Activated CD4-positive, CD25-positive, alpha-beta regulatory T cell treated with anti-CD3 and anti-CD28 coated beads, Interleukin-2, amount 50 U/mL, for 72 hours (primary cell): ENCODE measurements at regions not wholly inside any gene's neighbourhood (a gene's known extent, or its start where the extent isn't known, plus 50 kb on each side); places are given as distances from the start of the nearest gene placed in this dataset.
A peak's percentile ranks its signal among the peaks of the same experiment; 100 is the strongest.
"Not testable (repeated sequence)": the region's sequence is repeated elsewhere in the genome, so short reads cannot be mapped to it uniquely, and the experiment has no call there.

ENCODE experiments used
- DNase-seq: peaks from one replicate; pipeline ENCODE4 v3.0.0; 2021

DNA sequence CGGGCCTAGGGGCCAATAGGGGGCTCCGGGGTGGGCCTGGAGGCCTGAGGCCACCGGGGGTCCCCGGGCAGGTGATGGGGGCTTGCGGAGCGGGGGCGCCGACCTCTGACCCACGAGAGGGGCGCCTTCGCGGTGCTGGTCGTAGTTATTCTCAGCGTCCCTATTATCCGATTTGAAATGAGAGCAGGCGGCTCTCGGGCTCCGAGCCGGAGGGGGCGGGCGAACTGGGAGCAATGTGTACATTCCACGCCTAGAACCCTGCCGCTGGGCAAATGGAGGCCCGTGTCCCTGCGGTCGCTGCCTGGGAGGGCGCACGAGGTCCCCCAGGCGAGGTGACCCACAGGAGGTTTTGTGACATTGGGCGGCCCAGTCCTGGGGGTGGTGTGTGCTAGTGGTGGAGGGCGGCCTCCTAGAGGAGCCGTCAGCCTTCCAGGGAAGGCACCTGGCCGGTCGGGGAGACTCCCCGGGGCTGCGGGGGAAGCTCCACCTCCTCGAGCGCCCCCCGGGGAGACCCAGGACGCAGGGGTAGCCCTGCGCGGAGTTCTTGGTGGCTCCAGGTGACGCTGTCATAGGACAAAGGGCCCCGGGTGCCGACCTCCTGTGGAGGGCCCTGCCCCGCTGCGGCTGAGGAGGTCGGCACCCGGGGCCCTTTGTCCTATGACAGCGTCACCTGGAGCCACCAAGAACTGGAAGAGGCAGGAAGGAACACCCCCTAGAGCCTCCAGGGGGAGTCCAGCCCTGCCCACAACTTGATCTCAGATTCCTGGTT lies 102.6 kb upstream of the PRKX start:
- DNase-seq, result peak; percentile 52

DNA sequence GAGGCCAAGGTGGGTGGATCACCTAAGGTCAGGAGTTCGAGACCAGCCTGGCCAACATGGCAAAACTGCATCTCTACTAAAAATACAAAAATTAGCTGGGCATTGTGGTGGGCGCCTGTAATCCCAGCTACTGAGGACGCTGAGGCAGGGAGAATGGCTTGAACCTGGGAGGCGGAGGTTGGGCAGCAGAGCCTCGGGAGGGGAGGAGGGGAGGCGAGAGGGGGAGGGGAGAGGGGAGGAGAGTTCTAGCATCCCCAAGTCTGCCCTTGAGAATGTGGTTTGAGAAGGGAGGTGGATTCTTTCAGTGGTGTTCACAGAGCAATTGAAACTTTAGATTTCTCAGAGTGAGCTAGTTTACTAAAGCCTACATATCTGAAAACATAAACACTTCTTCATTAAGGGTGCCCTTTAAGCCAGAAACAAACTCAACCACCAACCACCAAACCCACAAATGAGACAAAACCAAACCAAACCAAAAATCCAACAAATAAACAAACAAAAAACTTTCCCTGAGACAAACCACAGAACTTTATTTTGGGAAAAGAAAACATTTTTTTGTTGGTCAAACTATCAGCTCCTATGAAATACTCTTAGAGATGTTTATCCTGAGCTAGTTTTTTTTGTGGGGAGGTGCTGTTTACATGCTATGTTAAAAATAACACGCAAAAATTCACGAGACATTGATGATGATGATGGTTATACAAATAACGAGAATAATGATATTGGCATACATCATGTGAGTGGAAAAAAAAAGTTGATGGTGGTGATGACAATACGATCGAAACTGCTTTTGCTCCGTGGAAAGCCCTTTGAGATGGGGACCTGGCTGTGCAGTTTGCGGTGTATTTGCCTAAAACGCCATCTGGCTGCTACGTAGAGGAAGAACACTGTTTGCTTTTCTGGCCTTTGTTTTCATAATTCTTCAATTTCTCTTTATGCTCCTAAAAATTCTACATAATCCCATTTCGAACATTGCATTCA lies 98.2 kb upstream of the PRKX start:
- DNase-seq, result no peak

DNA sequence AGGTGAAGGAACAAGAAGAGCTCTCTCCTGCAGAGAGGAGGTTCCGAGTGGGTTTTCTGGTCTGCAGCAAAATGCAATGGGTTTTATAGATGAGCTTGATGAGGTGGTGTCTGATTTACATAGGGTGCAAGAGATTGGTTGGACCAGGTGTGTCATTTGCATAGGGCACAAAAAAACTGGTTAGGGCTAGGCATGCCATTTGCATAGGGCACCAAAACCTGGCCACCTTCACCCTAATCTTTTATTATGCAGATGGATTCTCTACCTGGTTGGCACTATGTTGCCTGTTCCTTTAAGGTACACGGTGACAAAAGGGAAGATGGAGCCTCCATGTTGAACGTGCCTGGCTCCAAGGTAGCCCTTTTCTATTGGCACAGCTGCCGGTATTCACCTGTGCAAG lies 94.5 kb upstream of the PRKX start:
- DNase-seq, result no peak

DNA sequence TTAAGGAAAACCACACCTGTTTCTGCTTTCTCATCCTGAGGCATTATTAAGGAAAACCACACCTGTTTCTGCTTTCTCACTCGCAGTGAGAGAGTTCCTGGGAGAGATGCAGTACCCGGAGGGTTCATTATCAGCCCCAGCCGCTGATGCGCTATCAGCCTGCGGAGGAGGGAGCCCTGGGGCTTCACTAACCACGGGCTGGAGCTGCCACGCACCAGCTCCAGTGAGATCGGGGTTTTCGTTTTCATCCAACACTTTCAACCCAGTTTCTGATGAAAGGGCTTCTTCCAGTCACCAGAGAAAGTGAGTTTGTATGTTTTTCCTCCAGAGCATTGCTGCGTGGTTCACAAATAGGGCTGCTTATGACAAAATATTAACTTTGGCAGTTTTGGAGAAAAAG lies 93.2 kb upstream of the PRKX start:
- no peak for DNase-seq

DNA sequence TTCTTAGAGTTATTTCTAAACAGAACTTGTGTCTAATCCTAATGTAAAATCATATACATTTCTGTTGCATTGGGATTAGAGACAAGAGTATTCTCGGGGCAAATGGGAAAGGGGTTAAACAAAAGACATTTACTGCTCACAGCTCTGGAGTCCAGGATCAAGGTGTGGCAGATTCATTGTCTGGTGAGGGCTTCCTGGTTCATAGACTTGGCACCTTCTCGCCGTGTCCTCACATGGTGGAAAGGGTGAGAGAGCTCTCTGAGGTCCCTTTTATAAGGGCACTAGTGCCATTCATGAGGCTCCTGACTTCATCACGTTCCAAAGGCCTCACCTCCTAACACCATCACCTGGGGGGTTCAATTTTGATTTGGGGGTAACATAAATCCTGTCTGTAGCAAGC lies 90.3 kb upstream of the PRKX start:
- no peak for DNase-seq

DNA sequence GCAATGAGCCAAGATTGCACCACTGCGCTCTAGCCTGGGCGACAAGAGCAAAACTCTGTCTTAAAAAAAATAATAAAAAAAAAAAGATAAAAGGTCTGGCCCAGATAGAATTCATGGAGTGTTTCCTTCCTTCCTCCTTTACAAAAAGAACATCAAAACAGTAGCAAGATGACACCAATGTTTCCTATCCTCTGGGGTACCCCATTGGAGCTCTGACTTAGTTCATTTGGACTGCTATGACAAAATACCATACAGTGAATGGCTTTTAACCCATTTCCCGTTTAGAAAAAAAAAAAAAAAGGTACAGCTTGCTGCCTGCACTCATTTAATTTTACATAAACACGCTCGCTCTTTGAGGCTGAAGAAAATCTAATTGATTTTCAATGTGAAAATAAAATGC lies 89.9 kb upstream of the PRKX start:
- DNase-seq, result no peak

DNA sequence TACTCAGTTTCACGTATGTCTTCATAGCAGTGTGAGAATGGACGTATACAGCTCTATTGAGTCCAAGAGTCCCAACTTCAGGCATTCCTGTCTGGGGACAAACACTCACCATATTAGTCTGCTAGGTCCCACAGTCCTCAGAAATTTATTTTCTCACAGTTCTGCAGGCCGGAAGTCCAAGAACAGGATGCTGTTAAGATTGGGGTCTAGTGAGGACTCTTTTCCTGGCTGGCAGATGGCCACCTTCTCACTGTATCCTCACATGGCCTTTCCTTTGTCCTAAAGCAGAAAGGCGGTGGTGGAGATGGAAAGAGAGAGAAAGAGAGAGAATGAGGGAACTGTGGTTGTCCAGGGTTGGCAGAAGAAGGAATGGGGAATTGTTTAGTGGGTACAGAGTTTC lies 82.0 kb upstream of the PRKX start:
- not testable (repeated sequence) for DNase-seq

DNA sequence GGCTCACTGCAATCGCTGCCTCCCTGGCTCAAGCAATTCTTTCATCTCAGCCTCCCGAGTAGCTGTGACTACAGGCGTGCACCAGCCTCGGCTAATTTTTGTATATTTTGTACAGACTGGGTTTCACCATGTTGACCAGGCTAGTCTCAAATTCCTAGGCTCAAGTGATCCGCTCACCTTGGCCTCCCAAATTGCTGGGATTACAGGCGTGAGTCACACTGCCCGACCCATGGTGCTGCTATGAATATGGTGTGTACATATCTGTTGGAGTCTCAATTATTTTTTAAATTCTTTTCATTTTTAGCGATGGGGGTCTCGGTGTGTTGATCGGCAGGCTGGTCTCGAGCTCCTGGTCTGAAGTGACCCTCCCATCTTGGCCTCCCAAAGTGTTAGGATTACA lies 78.0 kb upstream of the PRKX start:
- no peak for DNase-seq

DNA sequence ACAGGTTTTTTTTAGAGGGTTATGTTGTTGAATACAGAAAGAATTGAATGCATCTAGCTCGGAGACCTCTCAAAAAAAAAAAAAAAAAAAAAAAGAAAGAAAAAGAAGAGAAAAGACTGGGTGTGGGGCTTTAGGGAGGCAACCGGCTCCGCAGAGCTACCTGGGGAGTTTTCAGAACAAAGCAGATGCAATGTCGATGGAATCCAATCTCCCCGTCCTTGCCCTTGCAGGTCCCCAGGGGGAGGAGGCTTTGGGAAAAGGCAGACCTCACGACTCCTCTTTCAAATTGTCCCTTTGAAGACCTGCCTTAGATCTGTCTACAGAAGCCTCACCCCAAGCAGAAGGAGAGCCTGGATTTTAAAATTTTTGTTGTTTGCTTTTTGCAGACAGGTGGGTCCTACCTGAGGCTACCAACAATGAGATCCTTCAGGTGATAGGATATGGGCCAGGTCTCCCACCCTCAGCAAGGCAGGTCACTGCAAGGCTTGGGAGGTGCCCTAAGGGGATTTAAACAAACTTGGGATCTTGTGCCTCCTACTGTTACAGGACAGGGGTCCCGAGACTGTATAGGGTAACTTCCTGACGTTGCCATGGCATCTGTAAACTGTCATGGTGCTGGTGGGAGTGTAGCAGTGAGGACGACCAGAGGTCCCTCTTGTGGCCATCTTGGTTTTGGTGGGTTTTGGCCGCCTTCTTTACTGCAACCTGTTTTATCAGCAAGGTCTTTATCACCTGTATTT lies 75.2 kb upstream of the PRKX start:
- no peak for DNase-seq

DNA sequence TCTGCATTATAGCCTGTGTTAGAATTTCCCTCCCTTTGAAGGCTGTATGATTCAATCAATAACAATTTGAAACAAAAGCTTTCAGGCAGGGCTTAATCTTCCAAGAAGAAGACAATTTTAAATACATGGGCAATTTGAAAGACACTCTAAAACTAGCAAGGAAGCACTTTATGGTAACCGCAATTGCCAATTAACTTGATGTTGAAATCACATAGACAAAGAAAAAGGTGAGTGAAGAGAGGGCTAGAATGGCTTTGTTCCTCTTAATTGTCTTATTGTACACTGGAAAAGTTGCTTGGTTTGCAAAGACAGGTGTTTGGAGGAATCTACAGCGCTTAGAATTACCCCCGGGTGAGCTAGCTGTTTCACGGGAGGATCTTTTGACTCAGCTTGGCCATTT lies 74.4 kb upstream of the PRKX start:
- DNase-seq, result no peak

DNA sequence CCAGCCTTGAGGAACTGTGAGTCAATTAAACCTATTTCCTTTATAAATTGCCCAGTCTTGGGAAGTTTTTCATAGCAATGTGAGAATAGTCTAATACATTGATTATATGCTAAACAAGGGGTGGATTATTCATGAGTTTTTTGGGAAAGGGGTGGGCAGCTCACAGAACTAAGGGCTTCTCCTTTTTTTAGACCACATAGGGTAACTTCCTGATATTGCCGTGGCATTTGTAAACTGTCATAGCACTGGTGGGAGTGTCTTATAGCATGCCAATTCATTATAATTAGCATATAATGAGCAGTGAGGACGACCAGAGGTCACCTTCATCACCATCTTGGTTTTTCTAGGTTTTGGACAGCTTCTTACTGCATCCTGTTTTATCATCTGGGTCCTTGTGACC lies 72.4 kb upstream of the PRKX start:
- not testable (repeated sequence) for DNase-seq

DNA sequence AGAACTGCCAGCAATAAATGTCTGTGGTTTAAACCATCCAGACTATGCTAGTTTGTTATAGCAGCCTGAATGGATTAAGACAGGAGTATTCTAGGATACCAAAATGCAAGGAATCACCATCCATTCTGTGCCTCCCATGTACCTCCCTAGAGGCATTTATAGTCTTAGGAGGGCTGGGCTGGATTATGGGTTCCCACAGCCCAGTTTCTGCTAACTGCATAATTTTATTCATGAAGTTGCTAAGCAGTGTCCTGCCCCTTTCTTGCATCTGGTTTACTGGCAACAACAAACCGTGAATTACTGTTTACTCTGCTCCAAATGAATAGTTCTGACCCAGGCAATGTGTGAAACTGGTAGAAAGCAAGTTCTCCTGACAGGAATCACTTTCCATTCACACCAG lies 67.1 kb upstream of the PRKX start:
- DNase-seq, result no peak

DNA sequence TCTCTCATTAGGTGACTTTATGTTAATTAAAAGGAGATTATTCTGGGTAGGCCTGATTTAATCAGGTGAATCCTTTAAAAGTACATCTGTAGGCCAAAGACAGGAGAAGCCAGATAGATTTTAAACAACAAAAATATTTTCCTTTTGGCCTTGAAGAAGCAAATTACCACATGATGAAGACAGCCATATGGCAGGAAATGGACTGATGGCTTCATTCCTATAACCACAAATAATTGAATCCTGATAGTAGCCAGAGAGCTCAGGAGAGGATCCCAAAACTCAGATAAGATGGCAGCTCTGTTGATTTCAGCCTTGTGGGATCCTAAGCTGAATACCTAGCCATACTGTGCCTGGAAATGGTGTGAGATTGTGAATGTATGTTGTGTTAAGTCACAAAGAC lies 66.1 kb upstream of the PRKX start:
- DNase-seq, result no peak

DNA sequence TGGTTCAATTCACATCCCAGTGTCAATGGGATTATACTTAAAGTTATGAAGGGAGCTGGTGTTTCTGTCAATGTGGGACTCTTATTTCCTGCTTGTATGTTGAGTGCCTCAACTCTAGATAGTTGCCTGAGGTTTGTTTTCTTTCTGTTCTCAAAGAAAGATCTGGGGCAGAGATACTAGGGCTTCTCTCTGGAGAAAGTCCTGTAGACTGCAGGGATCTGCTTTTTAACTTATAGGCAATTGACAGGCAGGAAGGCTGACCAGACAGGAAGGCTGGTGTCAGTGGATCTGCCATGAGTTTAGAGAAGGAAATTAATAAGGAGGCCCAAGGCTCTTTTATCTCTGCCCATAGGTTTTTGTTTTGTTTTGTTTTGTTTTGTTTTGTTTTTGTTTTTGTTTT lies 64.0 kb upstream of the PRKX start:
- DNase-seq, result no peak

DNA sequence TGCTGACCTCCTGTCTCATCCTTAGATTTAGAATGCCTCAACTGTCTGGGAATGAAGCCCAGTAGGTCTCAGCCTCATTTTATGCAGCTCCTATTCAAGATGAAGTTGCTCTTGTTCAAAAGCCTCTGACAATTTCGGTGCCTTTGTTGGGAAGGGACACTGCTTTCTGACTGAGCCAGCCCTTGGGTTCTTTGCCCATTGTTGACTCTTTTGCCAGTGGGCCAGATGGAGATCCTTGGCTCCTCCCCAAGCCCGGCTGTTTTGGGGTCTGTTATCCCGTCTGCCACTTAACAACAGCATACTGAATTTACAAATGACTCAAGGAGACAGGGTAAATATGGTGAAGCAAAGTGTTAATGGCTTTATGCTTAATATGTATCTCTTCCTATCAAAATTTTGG lies 58.3 kb upstream of the PRKX start:
- DNase-seq, result no peak

DNA sequence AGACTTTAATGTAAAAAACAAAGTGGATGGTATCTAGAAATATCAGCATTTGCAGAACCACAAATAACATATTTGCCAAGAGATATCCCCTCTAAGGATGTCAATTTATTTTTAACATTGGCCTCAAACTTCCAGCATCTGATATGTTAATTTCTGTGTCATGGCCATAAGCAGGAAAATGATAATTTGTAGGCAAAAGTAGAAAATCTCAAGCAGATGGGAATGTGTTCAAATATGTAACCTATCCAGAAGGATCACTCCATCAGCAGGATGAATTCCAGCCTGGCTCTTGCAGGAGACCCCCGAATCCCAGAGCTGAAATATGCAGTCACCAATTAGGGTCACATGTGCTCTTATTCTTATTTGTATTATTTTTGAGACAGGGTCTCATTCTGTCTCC lies 55.4 kb upstream of the PRKX start:
- DNase-seq, result no peak
